HG02840 (cell line): ENCODE measurements at regions not wholly inside any gene's neighbourhood (a gene's known extent, or its start where the extent isn't known, plus 50 kb on each side); places are given as distances from the start of the nearest gene placed in this dataset.
"Not testable (repeated sequence)": the region's sequence is repeated elsewhere in the genome, so short reads cannot be mapped to it uniquely, and the experiment has no call there.

Experiments used
- ATAC-seq: cut with Tn5 transposase; IDR thresholded peaks from one replicate; pipeline ENCODE4 v1.9.1; 2021; ENCODE audit warnings: mild to moderate bottlenecking, moderate library complexity, moderate number of reproducible peaks; ENCODE audit not compliant: unreplicated experiment, low FRiP score

DNA sequence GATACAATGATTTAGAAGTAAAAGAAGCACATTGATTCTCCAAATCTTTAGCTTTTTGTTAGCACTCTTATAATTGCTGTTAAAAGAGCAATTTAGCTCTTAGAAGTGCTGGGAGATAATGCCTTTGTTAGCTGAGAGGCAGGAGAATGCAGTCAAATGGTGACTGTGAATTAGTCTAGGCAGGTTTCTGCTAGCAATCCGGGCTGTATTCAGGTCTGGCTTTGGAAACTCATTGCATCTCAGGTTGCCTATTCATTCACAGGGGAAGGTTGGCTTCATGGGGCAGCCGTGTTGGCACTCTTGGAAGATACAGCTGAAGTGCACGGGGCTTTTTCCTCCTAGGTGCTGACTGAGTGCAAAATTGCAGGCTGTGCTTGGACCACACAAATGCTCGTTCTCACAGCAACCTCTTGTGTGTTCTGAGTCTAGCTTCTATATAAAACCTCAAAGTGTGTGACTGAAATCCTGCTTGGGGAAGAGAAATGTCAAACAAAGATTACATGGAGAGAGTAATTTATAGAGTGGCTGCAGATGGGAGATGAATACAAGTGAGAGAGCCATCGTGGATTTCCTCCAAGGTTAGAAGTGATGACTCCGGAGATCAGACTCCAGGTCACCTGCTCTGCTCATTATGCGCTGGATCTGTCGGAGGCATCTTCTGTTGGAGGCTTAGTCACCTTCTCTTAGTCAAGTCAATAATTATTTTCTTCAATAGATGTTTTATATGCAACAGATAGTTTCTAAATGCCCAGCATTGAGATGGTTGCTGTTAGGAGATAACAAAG, 167.8 kb downstream of the PMAIP1 start:
- no peak for ATAC-seq

DNA sequence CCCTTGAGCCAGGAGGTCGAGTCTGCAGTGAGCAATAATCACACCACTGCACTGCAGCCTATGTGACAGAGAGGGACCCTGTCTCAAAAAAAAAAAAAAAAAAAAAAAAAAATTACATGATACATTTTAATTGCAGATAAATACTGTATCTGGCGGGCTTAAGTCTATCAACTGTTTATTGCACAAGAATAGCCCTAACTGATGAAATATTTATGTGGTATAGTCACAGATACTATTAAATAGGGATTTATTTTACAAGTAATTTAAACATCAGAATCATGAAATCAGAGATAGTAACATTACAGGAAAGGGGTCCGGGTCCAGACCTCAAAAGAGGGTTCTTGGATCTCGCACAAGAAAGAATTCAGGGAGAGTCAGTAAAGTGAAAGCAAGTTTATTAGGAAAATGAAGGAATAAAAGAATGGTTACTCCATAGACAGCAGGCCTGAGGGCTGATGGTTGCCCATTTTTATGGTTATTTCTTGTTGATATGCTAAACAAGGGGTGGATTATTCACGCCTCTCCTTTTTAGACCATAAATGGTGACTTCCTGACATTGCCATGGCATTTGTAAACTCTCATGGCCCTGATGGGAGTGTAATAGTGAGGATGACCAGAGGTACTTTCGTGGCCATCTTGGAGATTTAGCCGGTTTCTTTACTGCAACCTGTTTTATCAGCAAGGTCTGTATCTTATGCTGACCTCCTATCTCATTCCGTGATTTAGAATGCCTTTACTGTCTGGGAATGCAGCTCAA, 166.6 kb downstream of the PMAIP1 start:
- ATAC-seq: no peak

DNA sequence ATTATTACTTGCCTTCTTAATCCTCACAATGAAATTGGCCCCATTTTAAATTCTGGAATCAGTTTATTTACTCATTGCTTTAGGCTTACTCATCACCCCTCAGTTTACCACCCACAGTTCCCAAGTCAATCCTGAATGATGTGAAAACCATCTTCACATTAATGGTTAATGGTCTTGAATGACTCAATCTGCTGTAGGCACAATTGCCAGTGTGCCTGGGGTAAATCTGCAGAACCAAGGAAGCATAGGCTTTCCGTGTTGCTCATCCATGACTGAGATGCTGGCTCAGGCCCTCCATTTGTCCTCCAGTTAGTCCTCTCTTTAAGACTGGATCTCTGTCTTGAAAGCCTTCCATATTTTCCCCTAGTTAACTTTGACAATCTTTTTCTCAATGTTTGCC, 164.5 kb downstream of the PMAIP1 start:
- no peak for ATAC-seq

DNA sequence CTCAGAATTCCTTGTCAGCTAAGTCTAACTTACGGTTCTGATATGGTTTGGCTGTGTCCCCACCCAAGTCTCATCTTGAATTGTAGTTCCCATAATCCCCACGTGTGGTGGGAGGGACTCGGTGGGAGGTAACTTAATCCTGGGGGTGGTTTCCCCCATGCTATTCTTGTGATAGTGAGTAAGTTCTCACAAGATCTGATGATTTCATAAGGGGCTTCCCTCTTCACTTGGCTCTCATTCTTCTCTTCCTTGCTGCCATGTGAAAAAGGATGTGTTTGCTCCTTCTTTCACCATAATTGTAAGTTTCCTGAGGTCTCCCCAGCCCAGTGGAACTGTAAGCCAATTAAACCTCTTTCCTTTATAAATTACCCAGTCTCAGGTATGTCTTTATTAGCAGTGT, 163.0 kb downstream of the PMAIP1 start:
- ATAC-seq: not testable (repeated sequence)

DNA sequence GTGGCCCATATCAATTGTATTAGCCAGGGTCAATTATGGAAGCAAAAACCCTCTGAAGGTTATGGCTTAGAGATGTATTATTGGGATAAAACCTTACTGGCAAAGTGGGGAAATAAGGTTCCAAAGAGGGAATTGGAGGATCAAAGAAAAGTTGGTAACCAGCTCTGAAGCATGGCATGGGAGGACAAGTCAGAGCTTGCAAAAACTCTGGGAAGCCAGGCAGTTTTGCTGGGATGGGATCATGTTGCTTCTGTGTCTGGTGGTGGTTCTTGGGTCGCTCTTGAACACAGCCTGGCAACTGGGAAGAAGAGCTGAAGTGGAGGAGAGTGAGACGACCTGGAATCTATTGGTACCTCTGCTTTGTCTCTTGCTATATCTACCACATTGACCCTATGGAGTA, 162.6 kb downstream of the PMAIP1 start:
- ATAC-seq: no peak

DNA sequence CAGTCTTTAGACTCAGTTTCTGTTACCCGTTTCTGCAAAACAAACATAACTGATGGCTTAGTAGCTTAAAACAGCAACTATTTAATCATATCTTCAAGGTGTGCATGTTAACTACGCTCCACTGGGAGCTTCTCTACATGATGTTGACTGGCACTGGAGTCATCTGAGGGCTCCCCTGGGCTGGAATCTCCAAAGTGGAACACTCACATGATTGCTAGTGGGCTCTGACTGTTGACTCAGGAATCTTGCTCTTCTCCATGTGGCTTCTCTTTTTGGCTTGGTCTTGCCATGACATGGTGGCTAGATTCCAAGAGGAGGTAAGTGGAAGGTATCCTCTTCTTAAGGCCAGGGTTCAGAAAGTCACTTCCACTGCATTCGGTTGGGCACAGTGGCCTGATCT, 160.8 kb downstream of the PMAIP1 start:
- ATAC-seq: no peak

DNA sequence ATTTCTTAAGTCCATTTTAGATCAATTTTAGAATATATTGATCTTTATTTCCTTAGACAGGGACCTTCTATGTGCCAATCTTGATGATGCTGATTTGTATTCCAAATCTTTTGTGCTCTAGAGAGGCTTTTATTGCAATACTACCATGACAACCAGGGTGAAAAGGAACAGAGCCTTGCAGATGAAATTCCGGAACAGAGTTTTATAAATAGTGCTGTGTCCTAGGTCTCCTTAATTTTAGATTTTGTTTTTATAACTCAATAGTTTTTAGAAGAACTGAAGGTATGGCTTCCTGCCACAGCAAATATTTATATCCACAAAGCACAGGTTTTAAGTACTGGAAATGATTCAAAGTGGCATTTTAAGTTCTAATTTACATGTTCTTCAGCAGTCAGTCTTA, 160.2 kb downstream of the PMAIP1 start:
- ATAC-seq: no peak

DNA sequence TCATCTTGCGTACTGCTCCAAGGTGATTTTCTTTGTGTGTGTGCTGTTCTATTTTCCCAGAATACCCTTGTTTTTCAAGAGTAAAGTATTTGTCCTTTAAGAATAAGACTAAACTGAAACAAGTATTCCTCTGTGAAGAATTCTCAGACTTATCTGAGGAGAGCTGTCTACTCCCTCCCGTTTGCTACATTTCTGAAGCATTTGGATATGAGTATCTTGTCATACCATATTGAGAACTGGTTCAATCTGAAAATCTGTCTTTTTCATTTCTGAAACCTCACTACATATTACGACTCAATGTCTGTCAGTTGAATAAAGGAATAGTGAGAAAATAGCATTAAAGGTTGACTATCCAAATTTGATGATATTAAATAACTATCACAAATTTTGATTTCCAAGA, 159.4 kb downstream of the PMAIP1 start:
- no peak for ATAC-seq

DNA sequence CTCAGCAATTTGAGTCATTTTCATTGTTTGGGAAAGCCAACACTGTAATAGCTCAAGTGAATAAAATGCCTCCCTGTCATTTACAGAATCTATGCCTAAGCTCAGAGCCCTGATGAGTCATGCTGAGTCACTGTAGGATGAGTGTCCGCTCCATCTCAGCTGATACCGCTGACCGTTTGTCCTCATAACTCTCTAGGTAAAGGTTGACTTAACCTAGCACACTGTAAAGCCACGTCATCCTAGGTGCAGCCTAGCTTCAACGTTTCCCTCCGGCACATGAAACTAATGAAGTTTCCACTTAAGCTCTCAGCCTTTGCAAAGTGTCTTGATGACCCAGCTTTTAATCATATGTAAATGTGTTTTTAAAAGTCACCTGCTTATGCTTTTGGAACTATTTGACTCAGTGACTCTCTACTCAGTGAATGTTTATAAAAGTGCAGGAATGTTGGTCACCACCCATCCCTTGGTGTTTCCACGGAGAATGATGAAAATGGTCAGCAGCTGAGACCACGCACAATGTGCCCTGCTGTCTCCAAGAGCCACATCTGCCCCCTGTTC, 154.0 kb downstream of the PMAIP1 start:
- ATAC-seq: no peak

DNA sequence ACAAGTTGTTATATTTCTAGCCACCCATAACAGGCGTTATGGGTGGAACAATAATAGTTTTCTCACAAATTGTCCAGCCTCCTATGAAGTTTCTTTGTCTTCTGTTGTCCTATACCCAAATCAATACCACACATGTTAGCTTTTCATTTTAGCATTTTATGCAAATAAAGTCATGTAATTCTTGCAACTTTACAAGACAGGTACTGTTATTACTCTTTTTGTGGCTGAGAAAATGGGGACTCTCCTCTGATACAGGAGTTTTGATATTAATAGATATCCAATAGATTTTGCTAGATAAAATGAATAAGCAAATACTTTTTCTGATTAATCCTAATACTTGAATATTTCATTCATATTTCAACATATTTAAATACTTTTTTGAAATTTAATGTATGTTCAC, 151.0 kb downstream of the PMAIP1 start:
- no peak for ATAC-seq

DNA sequence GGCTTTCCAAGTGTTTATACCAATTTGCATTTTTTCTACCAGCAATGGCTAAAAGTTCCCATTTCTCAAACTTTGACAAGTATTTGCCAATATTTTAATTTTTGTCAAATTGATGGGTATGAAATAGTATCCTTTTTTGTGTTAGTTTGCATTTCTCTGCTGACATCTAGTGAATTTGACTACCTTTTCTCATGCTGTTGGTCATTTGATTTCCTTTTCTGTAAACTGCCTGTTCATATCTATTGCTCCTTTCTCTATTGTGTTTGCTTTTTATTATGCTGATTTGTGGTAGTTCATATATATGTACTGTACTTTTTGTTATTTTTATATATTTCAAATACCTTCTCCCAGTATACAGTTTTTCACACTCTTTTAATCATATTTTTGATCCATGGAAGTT, 149.4 kb downstream of the PMAIP1 start:
- ATAC-seq: no peak

DNA sequence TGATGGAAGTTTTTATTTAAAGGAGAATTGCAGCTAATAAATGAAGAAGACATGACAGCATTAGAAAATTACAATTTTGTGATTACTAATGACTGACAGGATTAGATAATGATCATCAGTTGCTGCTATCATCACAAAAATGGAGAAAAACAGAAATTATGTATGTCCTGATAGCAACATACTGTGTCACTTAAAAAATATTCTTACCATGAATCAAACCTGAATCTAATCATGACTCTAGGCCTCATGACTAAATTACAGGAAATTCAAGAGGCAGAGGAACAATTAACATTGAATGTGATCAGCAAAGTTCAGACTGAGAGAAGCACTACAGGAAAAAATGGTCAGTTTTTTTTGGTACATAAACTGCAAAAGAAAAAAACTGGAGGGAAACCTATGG, 147.8 kb downstream of the PMAIP1 start:
- ATAC-seq: no peak

DNA sequence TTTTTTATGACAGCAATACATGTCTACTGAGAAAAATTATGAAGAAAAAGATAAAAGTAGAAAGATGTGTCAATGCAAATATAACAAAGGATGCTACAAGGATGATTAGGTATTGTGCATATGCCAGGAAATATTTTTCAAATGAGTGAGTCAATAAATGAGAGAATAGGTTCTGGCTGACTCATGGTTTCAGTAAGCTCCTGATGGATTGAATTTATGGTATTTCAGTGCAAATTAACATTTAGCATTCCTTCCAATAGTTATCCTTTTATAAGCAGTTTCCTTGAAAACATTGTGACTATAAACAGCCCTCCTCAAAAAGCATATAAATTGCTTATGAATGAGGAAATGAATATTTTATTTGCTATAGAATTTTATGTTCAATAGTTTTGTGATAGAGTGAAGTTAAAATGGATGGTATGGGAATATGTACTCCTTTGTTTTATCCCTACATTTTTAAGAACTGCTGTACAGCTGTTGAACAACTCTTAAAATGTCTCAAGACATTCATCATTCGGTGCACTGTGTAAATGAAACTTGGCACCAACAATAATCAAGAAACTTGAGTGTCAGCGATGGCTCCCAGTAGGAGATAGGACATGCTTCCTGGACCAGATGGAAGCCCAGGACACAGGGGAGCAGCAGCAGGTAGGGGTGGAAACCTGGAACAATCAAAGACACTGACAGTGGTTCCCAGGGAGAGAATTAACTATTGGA, 144.7 kb downstream of the PMAIP1 start:
- no peak for ATAC-seq

DNA sequence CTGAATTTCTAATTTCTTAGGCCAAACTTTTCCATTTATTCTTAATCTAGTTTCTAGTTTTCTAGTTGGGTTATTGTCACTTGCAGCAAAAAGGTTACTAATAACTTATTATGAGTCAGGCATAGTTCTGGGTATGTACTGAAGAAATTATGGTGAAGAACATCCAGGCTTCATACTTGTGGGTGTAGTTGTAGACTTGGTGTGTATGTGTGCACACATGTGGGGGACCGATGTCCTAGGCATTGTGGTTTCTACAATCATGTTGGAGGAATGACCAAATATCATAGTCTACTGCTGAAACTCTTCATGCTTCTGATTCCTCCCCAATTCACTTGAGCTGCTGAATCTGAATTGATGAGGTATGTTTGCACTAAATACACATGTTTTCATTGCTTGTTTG, 141.2 kb downstream of the PMAIP1 start:
- no peak for ATAC-seq

DNA sequence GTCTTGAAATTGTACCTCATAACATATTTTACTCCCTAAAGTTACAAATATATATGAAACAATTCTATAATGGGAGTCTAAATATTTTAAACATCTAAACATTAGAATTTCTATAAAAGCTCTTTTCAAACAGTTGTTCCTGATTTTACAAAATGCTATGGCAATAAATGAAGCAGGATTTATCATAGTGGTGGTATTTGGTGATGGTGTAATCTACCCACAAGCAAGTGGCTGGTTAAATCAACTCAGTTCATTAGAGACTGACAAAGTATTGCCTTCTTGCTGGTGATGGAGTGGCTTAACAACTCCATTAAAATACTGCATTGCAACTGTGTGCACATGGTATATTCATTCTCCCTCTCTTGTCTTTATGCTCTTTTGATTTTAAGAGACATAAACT, 138.9 kb downstream of the PMAIP1 start:
- no peak for ATAC-seq

DNA sequence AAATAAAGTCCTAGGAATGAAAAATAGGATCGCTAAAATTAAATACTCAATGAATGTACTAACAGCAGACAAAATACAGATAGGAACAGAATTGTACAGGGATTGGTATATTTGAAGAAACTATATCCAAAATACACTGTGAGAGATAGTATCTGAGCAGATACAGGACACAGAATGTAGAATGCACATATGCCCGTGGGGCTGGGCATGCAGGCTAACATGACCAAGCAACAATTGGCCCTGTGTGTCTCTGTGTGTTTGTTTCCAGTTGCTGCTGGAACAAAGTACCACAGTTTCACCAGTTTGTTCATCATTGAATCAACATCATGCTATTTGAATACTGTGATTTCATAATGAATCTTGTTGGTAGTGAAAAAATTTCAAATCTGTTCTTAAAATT, 127.6 kb downstream of the PMAIP1 start:
- no peak for ATAC-seq

DNA sequence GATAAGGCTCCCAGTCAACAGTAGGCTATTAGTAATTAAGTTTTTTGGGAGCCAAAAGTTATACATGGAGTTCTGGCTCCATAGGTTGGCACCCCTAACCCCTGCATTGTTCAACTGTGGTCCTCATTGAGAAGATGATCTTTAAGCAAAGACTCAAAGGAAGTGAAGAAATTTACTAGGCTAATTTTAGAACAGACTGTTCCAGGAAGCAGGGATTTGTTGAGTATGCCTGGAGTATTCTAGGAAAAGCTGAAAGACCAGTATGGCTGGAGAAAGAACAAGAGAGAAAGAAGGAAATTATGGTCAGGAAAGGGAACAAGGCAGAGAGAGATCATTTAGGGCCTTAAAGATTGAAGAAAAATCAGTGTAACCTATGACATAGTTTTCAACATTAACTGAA, 125.1 kb downstream of the PMAIP1 start:
- no peak for ATAC-seq

DNA sequence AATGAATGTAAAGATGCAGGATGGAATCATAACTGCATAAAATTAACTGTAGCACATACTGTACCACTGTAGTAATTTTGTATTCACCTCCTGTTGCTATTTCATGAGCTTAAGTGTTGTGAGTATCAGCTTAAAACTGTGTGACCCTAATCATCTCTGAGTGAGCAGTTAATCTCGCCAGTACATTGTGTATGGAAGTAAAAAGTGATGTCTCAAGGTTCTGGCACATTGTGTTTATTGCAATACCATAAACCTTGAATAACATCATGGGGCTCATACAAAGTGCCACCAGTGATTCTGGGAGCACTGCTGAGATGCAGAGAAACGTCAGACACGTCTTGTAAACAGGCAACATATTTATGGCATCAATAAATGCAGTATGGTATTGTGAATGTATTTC, 124.5 kb downstream of the PMAIP1 start:
- ATAC-seq: no peak

DNA sequence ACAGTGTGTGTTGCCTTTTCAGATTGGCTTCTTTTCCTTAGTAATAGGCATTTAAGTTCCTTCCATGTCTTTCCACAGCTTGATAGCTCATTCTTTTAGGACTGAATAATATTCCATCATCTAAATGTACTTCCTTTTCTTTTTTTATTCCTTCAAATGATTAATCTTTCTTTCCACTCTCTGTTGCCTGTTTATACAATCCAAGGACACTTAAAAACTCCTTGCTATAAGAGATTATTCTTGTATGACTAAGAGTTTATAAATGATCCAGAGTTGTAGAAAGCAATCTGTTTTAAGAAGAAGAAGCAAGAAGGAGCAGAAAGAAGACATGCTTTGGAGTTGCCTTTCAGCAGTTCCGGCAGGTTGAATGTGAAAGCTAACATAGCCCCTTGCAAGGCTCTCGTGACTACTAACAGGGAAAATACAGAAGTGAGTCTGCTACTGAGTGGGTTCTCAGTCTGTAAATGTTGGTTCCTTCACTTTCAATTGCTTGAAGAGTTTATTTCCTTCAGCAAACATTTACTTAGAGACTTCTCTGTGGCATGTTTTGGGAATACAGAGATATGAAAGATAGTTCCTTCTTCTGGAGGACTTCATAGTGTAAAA, 123.0 kb downstream of the PMAIP1 start:
- no peak for ATAC-seq

DNA sequence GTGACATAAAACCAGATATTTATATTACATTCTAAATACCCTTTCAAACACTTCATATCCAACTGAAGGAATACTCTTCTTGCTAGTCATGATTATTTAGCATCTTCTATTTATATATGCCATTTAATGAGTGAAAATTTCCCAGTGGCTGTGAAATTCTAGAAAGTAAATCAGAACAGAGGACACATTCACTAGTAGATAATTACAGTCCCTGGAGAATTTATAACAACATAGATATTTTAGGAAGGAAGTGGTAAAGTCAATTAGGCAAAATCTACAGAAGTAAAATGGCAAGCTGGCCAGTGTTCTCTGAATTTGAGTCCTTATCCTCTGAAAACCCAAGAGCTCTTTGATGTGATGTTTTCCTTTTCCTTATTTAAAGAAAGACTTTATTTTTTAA, 121.8 kb downstream of the PMAIP1 start:
- ATAC-seq: no peak
